Caco-2 (cell line): ENCODE measurements at regions not wholly inside any gene's neighbourhood (a gene's known extent, or its start where the extent isn't known, plus 50 kb on each side); places are given as distances from the start of the nearest gene placed in this dataset.

Experiments used
- BruUV-seq: library from RNA; stranded (reverse); fragments of 400-500 nt; replicated peaks from 2 replicates; lab custom pipeline; 2021; lab: Mats Ljungman, UMichigan
- CTCF ChIA-PET: fragments of 300-600 bp; sonication (Branson Sonifier 250); formaldehyde crosslinking; loops from one replicate; lab custom pipeline; 2022; ENCODE audit warnings: antibody characterized with exemption; lab: Charles Lee
- POLR2A ChIA-PET: fragments of 300-600 bp; sonication (Branson Sonifier 250); formaldehyde crosslinking; loops from one replicate; lab custom pipeline; 2022; ENCODE audit warnings: antibody characterized with exemption; lab: Charles Lee
- DNase-seq, 2 experiments: peaks; one replicate each; pipeline versions ENCODE4 v3.0.0 to v3.0.0-alpha.2; 2020 to 2022
- H3K27me3 ChIP-seq: replicated peaks from 2 replicates; pipeline ENCODE4 v1.6.0; 2011; ENCODE audit warnings: low read length; ENCODE audit not compliant: control insufficient read depth, insufficient read depth
- H3K36me3 ChIP-seq: 2 replicates; pipeline ENCODE4 v1.5.1; 2011; ENCODE audit warnings: low read length; ENCODE audit not compliant: control insufficient read depth, insufficient read depth
- H3K4me1 ChIP-seq: fragments of 250-450 bp; sonication (Bioruptor Pico); 2 replicates; pipeline ENCODE4 v1.5.1; 2020; ENCODE audit warnings: mild to moderate bottlenecking
- H3K4me3 ChIP-seq: 2 replicates; pipeline ENCODE4 v1.5.1; 2011; ENCODE audit warnings: low read depth, mild to moderate bottlenecking, control low read depth, low read length
- H3K9me3 ChIP-seq: fragments of 250-450 bp; sonication (Bioruptor Pico); 2 replicates; pipeline ENCODE4 v1.5.1; 2020; ENCODE audit warnings: mild to moderate bottlenecking, moderate library complexity
- H3K27ac Mint-ChIP-seq: one replicate; pipeline ENCODE4 v1.8.0; 2022; ENCODE audit warnings: mixed read lengths; ENCODE audit not compliant: unreplicated experiment
- H3K27me3 Mint-ChIP-seq: one replicate; pipeline ENCODE4 v1.8.0; 2022; ENCODE audit warnings: mixed read lengths; ENCODE audit not compliant: insufficient read depth, unreplicated experiment
- H3K36me3 Mint-ChIP-seq: one replicate; pipeline ENCODE4 v1.8.0; 2022; ENCODE audit warnings: mild to moderate bottlenecking, mixed read lengths; ENCODE audit not compliant: insufficient read depth, unreplicated experiment
- H3K4me1 Mint-ChIP-seq: one replicate; pipeline ENCODE4 v1.8.0; 2022; ENCODE audit warnings: low read depth, mixed read lengths; ENCODE audit not compliant: unreplicated experiment
- H3K4me3 Mint-ChIP-seq: one replicate; pipeline ENCODE4 v1.8.0; 2022; ENCODE audit warnings: mild to moderate bottlenecking, moderate library complexity, mixed read lengths; ENCODE audit not compliant: unreplicated experiment
- H3K9me3 Mint-ChIP-seq: one replicate; pipeline ENCODE4 v1.8.0; 2022; ENCODE audit warnings: mixed read lengths; ENCODE audit not compliant: unreplicated experiment
- intact Hi-C: fragments of 100-400 bp; cut with micrococcal nuclease; formaldehyde crosslinking; loops from one replicate; pipeline ENCODE4 v1.10.0; 2022; ENCODE audit not compliant: unreplicated experiment
- TF ChIP-seq, protein P1 (sequence below), 2 experiments: fragments of 200-600 bp in 1 of 2; IDR thresholded peaks; 1 replicate in 1 of 2; 2 replicates in 1 of 2; pipeline versions ENCODE4 v1.5.1 to v1.8.0; 2011 to 2022; ENCODE audit warnings: antibody characterized with exemption in 1 of 2, control low read depth in 1 of 2, inconsistent platforms in 1 of 2, low read depth in 1 of 2, low read length in 1 of 2, mild to moderate bottlenecking in 1 of 2, moderate library complexity in 1 of 2; ENCODE audit not compliant: insufficient read depth in 1 of 2, severe bottlenecking in 1 of 2, unreplicated experiment in 1 of 2

DNA sequence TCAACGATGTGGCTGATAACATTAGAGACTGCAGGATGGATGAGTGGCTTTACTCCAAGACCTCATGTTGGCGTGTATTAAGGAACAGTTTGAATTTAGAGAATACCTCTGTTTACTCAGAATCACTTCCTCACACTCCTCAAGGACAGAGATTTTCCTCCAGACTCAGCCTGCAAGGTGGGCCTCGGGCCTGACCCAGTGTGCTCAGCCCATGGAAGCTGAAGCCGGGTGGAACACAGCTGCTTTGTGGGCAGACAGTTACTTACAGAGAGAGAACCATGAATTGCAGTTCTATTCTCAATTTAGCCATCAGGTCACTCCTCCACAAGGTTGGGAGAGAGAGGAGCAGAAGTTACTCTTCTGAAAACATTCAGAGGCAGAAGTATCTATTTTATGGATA is 135.8 kb downstream of the SNX19 start:
- Mint-ChIP-seq H3K27me3 (peaks cover 20% of the 10 kb centered on the region), H3K27ac (no peak overlapping the region), H3K4me1 (no peaks in the 10 kb centered on the region), H3K36me3 (no peaks in the 10 kb centered on the region), H3K9me3 (no peaks in the 10 kb centered on the region), H3K4me3 (no peak overlapping the region)
- ChIA-PET POLR2A (no interaction called here), CTCF (no interaction called here)
- H3K27me3 ChIP-seq = no peaks in the 10 kb centered on the region
- no TSS peak for BruUV-seq
- no peak overlapping the region for H3K4me3 ChIP-seq
- intact Hi-C loops = no loop called here
- TF ChIP-seq, protein P1, sequence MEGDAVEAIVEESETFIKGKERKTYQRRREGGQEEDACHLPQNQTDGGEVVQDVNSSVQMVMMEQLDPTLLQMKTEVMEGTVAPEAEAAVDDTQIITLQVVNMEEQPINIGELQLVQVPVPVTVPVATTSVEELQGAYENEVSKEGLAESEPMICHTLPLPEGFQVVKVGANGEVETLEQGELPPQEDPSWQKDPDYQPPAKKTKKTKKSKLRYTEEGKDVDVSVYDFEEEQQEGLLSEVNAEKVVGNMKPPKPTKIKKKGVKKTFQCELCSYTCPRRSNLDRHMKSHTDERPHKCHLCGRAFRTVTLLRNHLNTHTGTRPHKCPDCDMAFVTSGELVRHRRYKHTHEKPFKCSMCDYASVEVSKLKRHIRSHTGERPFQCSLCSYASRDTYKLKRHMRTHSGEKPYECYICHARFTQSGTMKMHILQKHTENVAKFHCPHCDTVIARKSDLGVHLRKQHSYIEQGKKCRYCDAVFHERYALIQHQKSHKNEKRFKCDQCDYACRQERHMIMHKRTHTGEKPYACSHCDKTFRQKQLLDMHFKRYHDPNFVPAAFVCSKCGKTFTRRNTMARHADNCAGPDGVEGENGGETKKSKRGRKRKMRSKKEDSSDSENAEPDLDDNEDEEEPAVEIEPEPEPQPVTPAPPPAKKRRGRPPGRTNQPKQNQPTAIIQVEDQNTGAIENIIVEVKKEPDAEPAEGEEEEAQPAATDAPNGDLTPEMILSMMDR (IDR thresholded peaks at IDR 0.05; ENCODE audit: insufficient read depth in 1 of 2, low read depth in 1 of 2, low read length in 1 of 2, severe bottlenecking in 1 of 2, unreplicated experiment in 1 of 2) = no peak
- H3K4me1 ChIP-seq = no peaks in the 10 kb centered on the region
- no peaks in the 10 kb centered on the region for H3K9me3 ChIP-seq
- DNase-seq = no peak
- no peaks in the 10 kb centered on the region for H3K36me3 ChIP-seq

- Mint-ChIP-seq H3K27me3 (peaks cover 18% of the 10 kb centered on the region), H3K27ac (no peak overlapping the region), H3K4me1 (no peaks in the 10 kb centered on the region), H3K9me3 (no peaks in the 10 kb centered on the region), H3K4me3 (no peak overlapping the region), H3K36me3 (no peaks in the 10 kb centered on the region)
- Histone ChIP-seq H3K36me3 (no peaks in the 10 kb centered on the region), H3K9me3 (no peaks in the 10 kb centered on the region), H3K27me3 (no peaks in the 10 kb centered on the region), H3K4me3 (no peak overlapping the region), H3K4me1 (no peaks in the 10 kb centered on the region)
- TF ChIP-seq, protein P1 (IDR thresholded peaks at IDR 0.05; ENCODE audit: insufficient read depth in 1 of 2, low read depth in 1 of 2, low read length in 1 of 2, severe bottlenecking in 1 of 2, unreplicated experiment in 1 of 2) = no peak
- CTCF ChIA-PET = no interaction called here
- BruUV-seq = no TSS peak
- DNase-seq = no peak
- intact Hi-C loops = no loop called here
- POLR2A ChIA-PET = no interaction called here
Measured at GRCh38 chr11:130781931-130782330, 134.3 kb downstream of the SNX19 start.

DNA sequence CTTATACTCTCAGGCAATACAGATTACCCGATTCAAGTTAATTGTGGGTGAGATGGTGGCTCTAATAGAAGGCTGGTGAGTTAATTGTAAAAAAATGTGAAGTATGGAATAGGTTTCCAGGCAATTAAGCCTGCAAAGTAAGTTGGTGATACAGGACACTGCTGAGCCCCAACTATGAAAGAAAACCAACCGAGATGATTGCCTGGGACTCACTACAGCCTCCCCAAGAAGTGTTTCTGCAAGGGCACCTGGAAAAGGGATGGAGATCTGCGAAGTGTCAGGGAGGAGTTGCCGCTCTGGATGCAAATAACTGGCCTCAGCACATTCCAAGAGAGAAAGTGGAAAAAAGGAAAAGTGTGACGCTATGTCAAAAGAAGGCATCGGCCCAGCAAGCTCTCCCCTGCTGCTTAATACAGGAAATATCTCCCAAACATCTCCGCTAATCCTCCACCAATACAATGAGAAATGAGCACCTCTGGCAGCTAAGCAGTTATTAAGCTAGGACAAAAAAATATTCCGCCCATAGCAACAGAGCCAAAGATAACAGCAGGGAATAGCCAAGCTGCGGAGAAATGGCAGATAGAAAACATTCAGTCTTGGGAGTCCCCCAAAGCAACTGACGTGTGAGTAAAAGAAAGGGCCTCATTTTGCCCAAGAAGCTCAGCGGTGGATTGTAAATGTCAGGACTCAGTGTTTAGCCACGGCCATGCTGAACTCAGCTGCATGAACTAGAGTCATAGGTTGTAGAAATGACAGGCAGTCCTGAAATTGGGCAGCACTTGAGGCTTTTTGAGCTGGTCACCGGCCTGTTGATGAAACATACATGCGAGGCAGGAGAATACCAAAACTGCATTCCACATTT is 133.7 kb downstream of the SNX19 start:
- H3K27me3 ChIP-seq = no peaks in the 10 kb centered on the region
- Mint-ChIP-seq H3K9me3 (no peaks in the 10 kb centered on the region), H3K27me3 (peaks cover 17% of the 10 kb centered on the region), H3K4me3 (no peak overlapping the region), H3K36me3 (no peaks in the 10 kb centered on the region), H3K27ac (no peak overlapping the region), H3K4me1 (no peaks in the 10 kb centered on the region)
- CTCF ChIA-PET = no interaction called here
- H3K4me1 ChIP-seq = no peaks in the 10 kb centered on the region
- POLR2A ChIA-PET = no interaction called here
- intact Hi-C loops = no loop called here
- no peak for DNase-seq
- no peak overlapping the region for H3K4me3 ChIP-seq
- H3K9me3 ChIP-seq = no peaks in the 10 kb centered on the region
- TF ChIP-seq, protein P1 (IDR thresholded peaks at IDR 0.05; ENCODE audit: insufficient read depth in 1 of 2, low read depth in 1 of 2, low read length in 1 of 2, severe bottlenecking in 1 of 2, unreplicated experiment in 1 of 2) = no peak
- BruUV-seq = no TSS peak
- no peaks in the 10 kb centered on the region for H3K36me3 ChIP-seq
